GM18909 (cell line): ENCODE measurements at regions not wholly inside any gene's neighbourhood (a gene's known extent, or its start where the extent isn't known, plus 50 kb on each side); places are given as distances from the start of the nearest gene placed in this dataset.

Source experiments
- ATAC-seq: cut with Tn5 transposase; IDR thresholded peaks from one replicate; pipeline ENCODE4 v1.9.1; 2021; ENCODE audit warnings: mild to moderate bottlenecking; ENCODE audit not compliant: unreplicated experiment, poor library complexity

- ATAC-seq = no peak
These were observed 116.1 kb upstream of the DOCK10 start for GRCh38 chr2:225158360-225158759.

- ATAC-seq = no peak
These were observed 114.7 kb upstream of the DOCK10 start for GRCh38 chr2:225156853-225157451.

- no peak for ATAC-seq
These were observed 98.5 kb upstream of the DOCK10 start for GRCh38 chr2:225140723-225141122.

- ATAC-seq = no peak
These were observed 95.7 kb upstream of the DOCK10 start for GRCh38 chr2:225137971-225138370.

- no peak for ATAC-seq
These were observed 94.3 kb upstream of the DOCK10 start for GRCh38 chr2:225136552-225136951.

- ATAC-seq = no peak
These were observed 89.6 kb upstream of the DOCK10 start for GRCh38 chr2:225131898-225132297.

- no peak for ATAC-seq
These were observed 87.8 kb upstream of the DOCK10 start for GRCh38 chr2:225130093-225130492.

- ATAC-seq = no peak
These were observed 82.2 kb upstream of the DOCK10 start for GRCh38 chr2:225124311-225125017.

GRCh38 chr2:225122583-225123486 lies 80.6 kb upstream of the DOCK10 start:
- ATAC-seq = no peak

GRCh38 chr2:225122007-225122406 lies 79.7 kb upstream of the DOCK10 start:
- ATAC-seq = no peak

GRCh38 chr2:225120186-225120585 lies 77.9 kb upstream of the DOCK10 start:
- ATAC-seq = no peak

GRCh38 chr2:225117051-225117716 lies 74.9 kb upstream of the DOCK10 start:
- no peak for ATAC-seq

- ATAC-seq = no peak
These were observed 72.6 kb upstream of the DOCK10 start for GRCh38 chr2:225114786-225115323.

GRCh38 chr2:225113371-225114015 lies 71.2 kb upstream of the DOCK10 start:
- no peak for ATAC-seq

GRCh38 chr2:225112362-225113126 lies 70.3 kb upstream of the DOCK10 start:
- peak; percentile 62 for ATAC-seq

- no peak for ATAC-seq
These were observed 66.5 kb upstream of the DOCK10 start for GRCh38 chr2:225108805-225109204.

- no peak for ATAC-seq
These were observed 62.7 kb upstream of the DOCK10 start for GRCh38 chr2:225104971-225105370.

GRCh38 chr2:225104321-225104720 lies 62.1 kb upstream of the DOCK10 start:
- ATAC-seq = no peak

- no peak for ATAC-seq
These were observed 61.5 kb upstream of the DOCK10 start for GRCh38 chr2:225103737-225104141.
